ENCODE measurements at regions not wholly inside any gene's neighbourhood (a gene's known extent, or its start where the extent isn't known, plus 50 kb on each side); places are given as distances from the start of the nearest gene placed in this dataset.

DNA sequence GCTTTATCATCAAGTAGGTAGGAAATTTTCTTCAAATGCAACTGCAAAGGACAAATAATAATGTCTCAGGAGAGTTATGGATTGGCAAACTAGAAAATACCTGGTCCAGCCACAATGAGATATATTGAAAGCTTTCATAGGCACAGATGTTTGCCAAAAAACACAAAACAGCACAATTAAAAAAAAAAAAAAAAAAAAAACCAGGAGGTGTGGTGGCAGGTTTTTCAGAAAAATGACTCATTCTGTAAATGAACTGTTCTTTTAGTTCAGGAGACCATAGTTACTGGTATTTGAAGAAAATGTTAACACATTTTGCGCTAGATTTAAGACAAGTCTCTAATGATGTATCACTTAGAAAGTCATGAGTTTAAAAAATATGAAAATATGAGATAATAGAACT is 55.0 kb upstream of the JCAD start:
- TF ChIP-seq, protein P1, sequence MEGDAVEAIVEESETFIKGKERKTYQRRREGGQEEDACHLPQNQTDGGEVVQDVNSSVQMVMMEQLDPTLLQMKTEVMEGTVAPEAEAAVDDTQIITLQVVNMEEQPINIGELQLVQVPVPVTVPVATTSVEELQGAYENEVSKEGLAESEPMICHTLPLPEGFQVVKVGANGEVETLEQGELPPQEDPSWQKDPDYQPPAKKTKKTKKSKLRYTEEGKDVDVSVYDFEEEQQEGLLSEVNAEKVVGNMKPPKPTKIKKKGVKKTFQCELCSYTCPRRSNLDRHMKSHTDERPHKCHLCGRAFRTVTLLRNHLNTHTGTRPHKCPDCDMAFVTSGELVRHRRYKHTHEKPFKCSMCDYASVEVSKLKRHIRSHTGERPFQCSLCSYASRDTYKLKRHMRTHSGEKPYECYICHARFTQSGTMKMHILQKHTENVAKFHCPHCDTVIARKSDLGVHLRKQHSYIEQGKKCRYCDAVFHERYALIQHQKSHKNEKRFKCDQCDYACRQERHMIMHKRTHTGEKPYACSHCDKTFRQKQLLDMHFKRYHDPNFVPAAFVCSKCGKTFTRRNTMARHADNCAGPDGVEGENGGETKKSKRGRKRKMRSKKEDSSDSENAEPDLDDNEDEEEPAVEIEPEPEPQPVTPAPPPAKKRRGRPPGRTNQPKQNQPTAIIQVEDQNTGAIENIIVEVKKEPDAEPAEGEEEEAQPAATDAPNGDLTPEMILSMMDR (IDR thresholded peaks at IDR 0.05), result no peak
- TF ChIP-seq EZH2phosphoT487 (IDR thresholded peaks at IDR 0.05), result no peak
- TF ChIP-seq EZH2 (IDR thresholded peaks at IDR 0.05), result no peak
